ENCODE measurements at regions not wholly inside any gene's neighbourhood (a gene's known extent, or its start where the extent isn't known, plus 50 kb on each side); places are given as distances from the start of the nearest gene placed in this dataset.
A peak's percentile ranks its signal among the peaks of the same experiment; 100 is the strongest.
"Not testable (repeated sequence)": the region's sequence is repeated elsewhere in the genome, so short reads cannot be mapped to it uniquely, and the experiment has no call there.

DNA sequence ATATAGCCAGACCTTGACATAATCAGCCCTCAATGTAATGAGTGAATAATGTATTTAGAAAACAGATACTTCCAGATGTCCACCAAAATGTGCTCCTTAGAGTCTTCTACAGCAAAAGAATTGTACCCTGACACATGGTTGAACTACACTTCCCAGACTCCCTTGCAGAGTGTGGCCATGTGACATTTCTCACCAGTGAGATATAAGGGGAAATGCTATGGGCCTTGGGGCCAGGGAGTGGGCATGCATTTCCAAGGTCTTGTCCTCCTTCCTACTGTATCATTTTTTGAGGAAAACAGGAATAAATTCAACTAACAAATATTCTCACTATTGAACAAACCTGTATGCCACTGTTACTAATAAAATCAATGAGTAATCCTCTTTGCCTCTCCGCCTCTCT is 211.4 kb upstream of the SMLR1 start:
- Mint-ChIP-seq H3K4me1 (peaks cover 16% of the 10 kb centered on the region), H3K9me3 (no peaks in the 10 kb centered on the region), H3K27ac (no peak overlapping the region), H3K27me3 (ENCODE audit: insufficient read depth, low read depth) (no peaks in the 10 kb centered on the region), H3K4me3 (no peak overlapping the region), H3K36me3 (no peaks in the 10 kb centered on the region)
- no peak overlapping the region for H3K4me3 ChIP-seq
- TF ChIP-seq EZH2phosphoT487 (IDR thresholded peaks at IDR 0.05) (no peak), EZH2 (IDR thresholded peaks at IDR 0.05) (no peak)
- TF ChIP-seq, protein P1, sequence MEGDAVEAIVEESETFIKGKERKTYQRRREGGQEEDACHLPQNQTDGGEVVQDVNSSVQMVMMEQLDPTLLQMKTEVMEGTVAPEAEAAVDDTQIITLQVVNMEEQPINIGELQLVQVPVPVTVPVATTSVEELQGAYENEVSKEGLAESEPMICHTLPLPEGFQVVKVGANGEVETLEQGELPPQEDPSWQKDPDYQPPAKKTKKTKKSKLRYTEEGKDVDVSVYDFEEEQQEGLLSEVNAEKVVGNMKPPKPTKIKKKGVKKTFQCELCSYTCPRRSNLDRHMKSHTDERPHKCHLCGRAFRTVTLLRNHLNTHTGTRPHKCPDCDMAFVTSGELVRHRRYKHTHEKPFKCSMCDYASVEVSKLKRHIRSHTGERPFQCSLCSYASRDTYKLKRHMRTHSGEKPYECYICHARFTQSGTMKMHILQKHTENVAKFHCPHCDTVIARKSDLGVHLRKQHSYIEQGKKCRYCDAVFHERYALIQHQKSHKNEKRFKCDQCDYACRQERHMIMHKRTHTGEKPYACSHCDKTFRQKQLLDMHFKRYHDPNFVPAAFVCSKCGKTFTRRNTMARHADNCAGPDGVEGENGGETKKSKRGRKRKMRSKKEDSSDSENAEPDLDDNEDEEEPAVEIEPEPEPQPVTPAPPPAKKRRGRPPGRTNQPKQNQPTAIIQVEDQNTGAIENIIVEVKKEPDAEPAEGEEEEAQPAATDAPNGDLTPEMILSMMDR (IDR thresholded peaks at IDR 0.05), result no peak
- no peaks in the 10 kb centered on the region for H3F3A ChIP-seq (ENCODE audit: low read depth)
- no peaks in the 10 kb centered on the region for H3K36me3 ChIP-seq
- H3K9me3 ChIP-seq (ENCODE audit: low read depth), result no peaks in the 10 kb centered on the region
- H4K20me1 ChIP-seq (ENCODE audit: low read depth), result no peaks in the 10 kb centered on the region
- no peaks in the 10 kb centered on the region for H3K79me2 ChIP-seq (ENCODE audit: low read depth)
- no peak for DNase-seq (ENCODE audit: low spot score)
- H3K27ac ChIP-seq, result no peak overlapping the region
- H3K9ac ChIP-seq, result no peak overlapping the region
- H2AFZ ChIP-seq (replicated peaks), result no peak overlapping the region
- H3K4me1 ChIP-seq, result peaks cover 18% of the 10 kb centered on the region
- no peaks in the 10 kb centered on the region for H3K27me3 ChIP-seq
- H3K4me2 ChIP-seq, result no peak overlapping the region

DNA sequence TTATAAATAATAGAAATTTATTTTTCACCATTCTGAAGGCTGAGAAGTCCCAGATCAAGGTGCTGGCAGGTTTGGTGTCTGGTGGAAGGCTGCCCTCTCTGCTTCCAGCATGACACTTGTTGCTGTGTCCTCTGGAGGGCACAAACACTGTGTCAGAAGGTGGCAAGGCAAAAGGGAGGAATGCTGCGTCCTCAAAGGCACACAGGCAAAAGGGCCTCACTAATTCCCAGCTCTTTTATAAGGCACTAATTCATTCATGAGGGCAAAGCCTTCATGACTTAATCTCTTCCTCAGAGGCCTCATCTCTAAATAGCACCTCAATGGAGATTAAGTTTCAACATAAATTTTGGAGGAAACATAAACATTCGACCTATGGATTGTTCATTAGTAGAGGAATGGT is 209.5 kb upstream of the SMLR1 start:
- Mint-ChIP-seq H3K27ac (no peak overlapping the region), H3K4me1 (peaks cover 16% of the 10 kb centered on the region), H3K36me3 (no peaks in the 10 kb centered on the region), H3K27me3 (ENCODE audit: insufficient read depth, low read depth) (no peaks in the 10 kb centered on the region), H3K4me3 (no peak overlapping the region), H3K9me3 (peaks cover 5% of the 10 kb centered on the region)
- H3K27ac ChIP-seq, result no peak overlapping the region
- H3K9me3 ChIP-seq (ENCODE audit: low read depth), result no peaks in the 10 kb centered on the region
- no peak overlapping the region for H3K4me3 ChIP-seq
- no peaks in the 10 kb centered on the region for H4K20me1 ChIP-seq (ENCODE audit: low read depth)
- no peak for TF ChIP-seq EZH2 (IDR thresholded peaks at IDR 0.05)
- TF ChIP-seq, protein P1 (IDR thresholded peaks at IDR 0.05), result peak; percentile 30
- no peaks in the 10 kb centered on the region for H3F3A ChIP-seq (ENCODE audit: low read depth)
- H3K4me1 ChIP-seq, result peaks cover 18% of the 10 kb centered on the region
- DNase-seq (ENCODE audit: low spot score), result peak; percentile 66
- no peak overlapping the region for H3K4me2 ChIP-seq
- no peaks in the 10 kb centered on the region for H3K79me2 ChIP-seq (ENCODE audit: low read depth)
- H3K9ac ChIP-seq, result no peak overlapping the region
- no peak overlapping the region for H2AFZ ChIP-seq (replicated peaks)
- H3K27me3 ChIP-seq, result no peaks in the 10 kb centered on the region
- H3K36me3 ChIP-seq, result no peaks in the 10 kb centered on the region

DNA sequence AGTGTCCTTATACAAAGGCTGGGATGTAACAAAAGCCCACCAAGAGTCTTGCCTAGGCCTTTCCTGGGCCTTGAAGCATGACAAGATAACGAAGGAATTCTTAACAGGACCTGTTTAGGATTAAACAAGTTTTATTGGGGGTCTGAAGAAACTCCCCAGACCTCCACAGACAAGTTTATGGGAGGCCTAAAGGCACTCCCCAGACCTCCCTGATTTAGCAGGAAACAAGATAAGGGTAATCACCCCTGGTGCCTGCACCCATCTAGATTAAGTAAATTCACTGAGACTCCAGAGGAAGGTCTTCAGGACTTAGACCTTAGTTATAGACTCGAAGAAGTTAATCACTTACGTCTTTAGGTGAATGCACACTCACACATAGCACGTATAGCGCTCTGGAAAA is 208.4 kb upstream of the SMLR1 start:
- H2AFZ ChIP-seq (replicated peaks); H3K4me3 ChIP-seq; H3K9ac ChIP-seq; H3K27ac Mint-ChIP-seq; H3K27me3 ChIP-seq; H3K36me3 Mint-ChIP-seq; DNase-seq (ENCODE audit: low spot score); H3K27ac ChIP-seq; H3K4me3 Mint-ChIP-seq; H3K27me3 Mint-ChIP-seq (ENCODE audit: insufficient read depth, low read depth); H3K9me3 ChIP-seq (ENCODE audit: low read depth); H4K20me1 ChIP-seq (ENCODE audit: low read depth); H3K36me3 ChIP-seq; H3F3A ChIP-seq (ENCODE audit: low read depth); H3K79me2 ChIP-seq (ENCODE audit: low read depth); H3K4me2 ChIP-seq; H3K9me3 Mint-ChIP-seq: not testable (repeated sequence)
- peaks cover 18% of the 10 kb centered on the region for H3K4me1 ChIP-seq
- peaks cover 16% of the 10 kb centered on the region for H3K4me1 Mint-ChIP-seq

DNA sequence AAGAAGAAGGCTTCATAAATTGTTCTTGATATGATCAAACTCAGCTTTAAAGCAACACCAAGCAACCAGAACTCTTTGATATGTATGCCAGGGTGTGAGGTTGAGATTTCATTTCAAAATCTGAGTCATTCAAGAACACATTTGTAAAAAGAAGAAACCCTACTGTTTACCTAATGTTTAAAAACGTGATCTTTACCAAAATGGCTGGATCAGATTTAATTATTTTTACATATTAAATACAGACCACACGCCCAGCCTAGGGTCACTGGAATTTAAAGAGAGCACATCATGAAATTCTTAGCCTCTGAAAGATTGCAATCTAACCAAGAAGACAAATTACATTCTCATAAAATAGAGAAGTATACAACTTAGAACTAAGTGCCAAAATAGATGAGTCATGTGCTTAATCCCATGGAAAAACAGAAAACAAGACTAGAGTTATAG is 206.8 kb upstream of the SMLR1 start:
- Histone ChIP-seq H3F3A (ENCODE audit: low read depth) (no peaks in the 10 kb centered on the region), H3K4me1 (peaks cover 25% of the 10 kb centered on the region), H3K36me3 (no peaks in the 10 kb centered on the region), H3K79me2 (ENCODE audit: low read depth) (no peaks in the 10 kb centered on the region), H3K9ac (no peak overlapping the region), H4K20me1 (ENCODE audit: low read depth) (no peaks in the 10 kb centered on the region), H3K27me3 (no peaks in the 10 kb centered on the region), H3K9me3 (ENCODE audit: low read depth) (no peaks in the 10 kb centered on the region), H3K4me2 (no peak overlapping the region), H2AFZ (replicated peaks) (no peak overlapping the region), H3K27ac (no peak overlapping the region), H3K4me3 (no peak overlapping the region)
- peaks cover 18% of the 10 kb centered on the region for H3K4me1 Mint-ChIP-seq
- no peaks in the 10 kb centered on the region for H3K27me3 Mint-ChIP-seq (ENCODE audit: insufficient read depth, low read depth)
- H3K27ac Mint-ChIP-seq, result no peak overlapping the region
- H3K4me3 Mint-ChIP-seq, result no peak overlapping the region
- no peak for DNase-seq (ENCODE audit: low spot score)
- H3K9me3 Mint-ChIP-seq, result peaks cover 10% of the 10 kb centered on the region
- TF ChIP-seq EZH2 (IDR thresholded peaks at IDR 0.05), result no peak
- TF ChIP-seq, protein P1 (IDR thresholded peaks at IDR 0.05), result no peak
- no peak for TF ChIP-seq EZH2phosphoT487 (IDR thresholded peaks at IDR 0.05)
- peaks cover 1% of the 10 kb centered on the region for H3K36me3 Mint-ChIP-seq
